22Rv1 (cell line): ENCODE measurements at regions not wholly inside any gene's neighbourhood (a gene's known extent, or its start where the extent isn't known, plus 50 kb on each side); places are given as distances from the start of the nearest gene placed in this dataset.

Experiments
- H3K27ac ChIP-seq: fragments of 450-650 bp; 2 replicates; pipeline ENCODE4 v1.5.1; 2017
- CTCF ChIP-seq: fragments of 450-650 bp; IDR thresholded peaks from 2 replicates; pipeline ENCODE4 v1.5.1; 2017; ENCODE audit warnings: mild to moderate bottlenecking
- ZFX ChIP-seq: fragments of 450-650 bp; IDR thresholded peaks from 2 replicates; pipeline ENCODE4 v1.6.1; 2017; ENCODE audit warnings: antibody characterized with exemption, borderline replicate concordance

- H3K27ac ChIP-seq, result no peak overlapping the region
- TF ChIP-seq ZFX (no peak), CTCF (no peak)
Observed at GRCh38 chr15:94059013-94059587, 172.3 kb upstream of the MCTP2 start.

- no peak overlapping the region for H3K27ac ChIP-seq
- no peak for TF ChIP-seq CTCF
- no peak for TF ChIP-seq ZFX
Observed at GRCh38 chr15:94057305-94057704, 174.1 kb upstream of the MCTP2 start.

GRCh38 chr15:94056314-94056713 is 175.0 kb upstream of the MCTP2 start:
- TF ChIP-seq ZFX (no peak), CTCF (no peak)
- no peak overlapping the region for H3K27ac ChIP-seq

- H3K27ac ChIP-seq, result peak overlapping the region; percentile 43
- TF ChIP-seq ZFX, result no peak
- TF ChIP-seq CTCF, result no peak
Observed at GRCh38 chr15:94053626-94054025, 177.7 kb upstream of the MCTP2 start.

- no peak for TF ChIP-seq CTCF
- TF ChIP-seq ZFX, result no peak
- H3K27ac ChIP-seq, result no peak overlapping the region
Observed at GRCh38 chr15:94052711-94053110, 178.7 kb upstream of the MCTP2 start.

GRCh38 chr15:94047566-94047965 is 183.8 kb upstream of the MCTP2 start:
- no peak overlapping the region for H3K27ac ChIP-seq
- TF ChIP-seq CTCF (no peak), ZFX (no peak)

GRCh38 chr15:94042180-94042928 is 189.0 kb upstream of the MCTP2 start:
- TF ChIP-seq CTCF (no peak), ZFX (no peak)
- H3K27ac ChIP-seq, result no peak overlapping the region
